Activated CD8-positive, alpha-beta memory T cell treated with anti-CD3 and anti-CD28 coated beads for 48 hours (primary cell): ENCODE measurements at regions not wholly inside any gene's neighbourhood (a gene's known extent, or its start where the extent isn't known, plus 50 kb on each side); places are given as distances from the start of the nearest gene placed in this dataset.
"Not testable (repeated sequence)": the region's sequence is repeated elsewhere in the genome, so short reads cannot be mapped to it uniquely, and the experiment has no call there.

ENCODE experiments used
- DNase-seq, 3 experiments: peaks; one replicate each; pipeline ENCODE4 v3.0.0-alpha.2; 2020; ENCODE audit warnings: low read depth in 2 of 3, low spot score in 2 of 3

DNA sequence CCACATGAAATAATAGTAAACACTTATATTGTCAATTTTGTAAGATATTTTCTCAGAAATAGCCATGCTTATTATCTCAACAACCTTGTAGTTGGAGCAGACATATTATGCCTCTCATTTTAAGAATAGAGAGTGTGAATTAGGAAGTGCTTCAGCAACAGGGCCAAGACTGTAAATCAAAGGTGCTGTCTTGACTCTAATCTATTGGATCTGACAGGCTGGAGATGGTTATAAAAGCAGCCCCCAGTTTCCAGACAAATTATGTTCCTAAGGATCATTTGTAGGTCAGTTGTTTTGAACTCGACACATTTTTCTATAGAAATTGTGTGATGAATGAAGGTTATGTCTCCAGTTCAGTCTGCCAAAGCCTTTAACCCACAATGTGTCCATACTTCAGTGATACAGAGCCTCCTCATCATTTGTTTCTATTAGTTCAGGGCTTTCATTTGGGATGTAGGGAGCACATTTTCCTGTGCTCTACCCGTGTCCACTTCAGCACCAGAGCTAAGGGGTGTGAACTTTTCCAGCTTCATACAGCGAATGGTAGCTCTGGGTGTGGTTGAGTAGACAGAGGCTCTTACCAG lies 284.8 kb upstream of the FBXO33 start:
- no peak for DNase-seq

DNA sequence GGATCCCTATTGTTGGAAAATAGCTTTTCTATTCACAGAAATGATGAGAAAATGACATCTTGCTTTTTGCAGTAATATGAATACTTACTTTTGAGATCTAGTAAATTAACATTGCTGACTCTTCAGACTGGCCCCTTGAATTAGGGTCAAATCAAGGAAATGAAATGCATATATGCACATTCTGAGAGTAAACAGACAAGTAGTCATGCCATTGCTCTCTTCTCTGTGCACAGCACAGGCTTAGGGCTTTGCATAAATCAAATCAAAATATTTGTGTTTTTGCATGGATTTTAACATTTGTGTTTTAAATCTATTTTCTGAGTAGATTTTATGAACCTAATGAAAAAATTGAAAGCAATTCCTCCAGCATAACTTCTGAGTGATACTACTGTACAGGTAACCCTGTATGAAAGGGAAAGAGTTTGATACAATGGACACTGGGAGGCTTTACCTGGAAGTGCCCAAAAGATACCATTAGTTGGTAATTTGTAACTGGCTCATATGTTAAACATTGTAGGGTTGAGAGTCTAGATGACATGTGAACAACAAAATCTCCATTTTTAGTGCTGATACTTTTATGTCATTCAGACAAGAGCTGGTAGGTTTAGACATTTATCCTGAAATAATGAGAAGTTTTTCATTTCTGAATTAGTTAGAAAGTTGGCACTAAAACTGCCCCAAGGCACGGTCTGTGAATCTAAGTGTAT lies 280.2 kb upstream of the FBXO33 start:
- no peak for DNase-seq

DNA sequence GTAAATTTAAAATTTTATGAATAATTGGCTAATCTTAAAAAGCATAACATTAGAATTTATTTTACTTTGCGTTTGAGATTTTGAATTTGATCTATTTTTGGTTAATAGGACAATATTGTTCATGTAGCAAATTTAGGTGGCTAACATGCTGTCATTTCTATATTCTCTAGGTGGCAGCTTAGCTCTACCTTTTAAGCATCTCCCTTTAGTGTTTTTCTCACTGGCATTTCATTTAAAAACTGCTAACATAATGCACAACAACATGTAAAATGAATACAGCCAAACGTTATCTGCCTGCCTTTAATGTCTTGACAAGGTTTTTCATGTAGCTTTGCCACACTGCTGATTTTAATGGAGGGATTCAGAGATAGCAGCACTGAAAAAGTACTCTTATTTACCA lies 272.4 kb upstream of the FBXO33 start:
- DNase-seq, result no peak

DNA sequence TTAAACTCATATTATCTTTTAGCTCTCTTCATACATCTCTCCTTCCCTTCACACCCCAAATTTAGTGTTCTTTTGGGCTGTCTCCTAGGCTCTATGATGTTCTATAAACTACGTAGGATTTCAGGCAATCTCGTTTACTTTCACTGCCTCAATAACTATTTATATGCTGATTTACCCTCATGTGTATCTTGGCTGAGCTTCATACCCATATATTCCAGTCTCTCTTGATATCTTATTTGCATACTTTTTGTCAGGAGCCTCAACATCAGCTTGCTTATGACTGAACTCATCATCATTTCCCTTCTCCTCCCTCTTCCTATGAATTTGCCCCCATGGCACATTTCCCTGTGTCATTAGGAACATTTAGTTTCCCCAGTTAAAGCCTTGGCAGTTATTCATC lies 262.1 kb upstream of the FBXO33 start:
- DNase-seq, result no peak

DNA sequence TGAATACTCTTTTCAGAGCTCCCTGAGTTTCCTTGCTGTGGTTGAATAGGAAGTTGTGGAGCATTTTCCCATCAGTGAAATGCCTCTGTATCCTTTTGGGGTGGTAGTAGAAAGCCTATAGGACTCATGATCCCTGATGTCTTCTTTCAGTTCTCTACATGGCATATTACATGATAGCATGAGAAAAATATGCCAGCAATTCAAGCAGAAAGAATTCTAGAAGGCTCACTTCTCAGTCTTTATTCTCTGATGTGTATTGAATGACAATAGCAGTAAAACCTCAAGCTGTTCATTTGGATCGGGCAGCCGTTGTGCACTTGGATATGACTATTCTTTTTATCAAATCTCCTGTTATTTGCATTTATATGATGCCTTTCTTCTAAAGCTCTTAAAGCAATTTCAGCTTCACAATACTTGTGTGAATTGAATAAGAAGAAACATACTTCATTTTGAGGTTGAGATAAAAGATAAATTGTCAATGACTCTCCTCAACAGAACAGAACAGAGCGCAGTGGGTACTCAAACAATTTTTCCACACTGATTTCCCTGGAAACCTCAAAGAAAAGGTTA lies 251.5 kb upstream of the FBXO33 start:
- no peak for DNase-seq

DNA sequence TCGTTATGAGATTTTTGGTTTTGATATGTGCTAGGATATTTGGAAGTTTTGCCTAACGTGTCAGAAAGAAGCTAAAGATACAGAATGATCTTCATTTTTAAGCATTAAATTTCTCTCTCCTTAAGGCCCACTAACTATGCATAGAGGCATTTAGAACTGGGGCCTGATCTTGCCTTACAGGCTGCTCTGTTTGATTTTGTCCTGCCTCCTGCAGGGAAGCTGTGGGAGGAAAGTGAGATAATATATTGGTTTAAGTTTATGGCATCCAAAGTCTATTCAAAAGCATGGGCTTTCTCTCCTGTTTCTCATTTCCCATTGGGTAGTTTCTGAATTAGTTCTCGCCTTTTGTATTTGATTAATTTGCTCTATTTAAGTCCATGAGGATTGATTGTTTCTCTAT lies 250.3 kb upstream of the FBXO33 start:
- DNase-seq, result no peak

DNA sequence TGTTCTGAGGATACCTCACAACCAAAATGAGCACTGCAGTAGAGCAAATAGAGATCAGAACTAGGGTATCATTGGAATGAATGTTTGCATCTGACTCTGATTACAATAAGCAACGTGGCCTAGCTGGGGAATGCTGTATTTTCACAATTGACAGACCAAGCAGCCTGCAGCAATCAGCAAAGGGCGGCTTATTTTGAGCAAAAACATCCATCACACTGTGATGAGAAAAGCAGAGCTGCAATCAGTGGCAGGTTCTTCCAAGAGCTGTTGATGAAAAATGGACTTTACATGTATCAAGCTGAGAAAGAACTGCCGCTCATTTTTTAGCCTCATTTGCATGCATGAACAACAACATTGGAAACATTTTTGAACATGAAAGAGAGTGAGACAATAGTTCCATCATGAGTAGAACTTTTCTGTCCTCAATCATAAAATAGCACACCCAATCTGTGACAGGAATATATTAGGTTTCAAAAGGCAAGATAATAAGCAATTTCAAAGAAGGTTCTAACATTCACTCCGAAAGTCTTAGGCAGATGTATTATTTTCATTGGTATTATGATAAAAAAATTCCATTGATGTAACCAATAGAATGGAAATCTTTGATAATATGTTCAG lies 249.7 kb upstream of the FBXO33 start:
- DNase-seq, result no peak

DNA sequence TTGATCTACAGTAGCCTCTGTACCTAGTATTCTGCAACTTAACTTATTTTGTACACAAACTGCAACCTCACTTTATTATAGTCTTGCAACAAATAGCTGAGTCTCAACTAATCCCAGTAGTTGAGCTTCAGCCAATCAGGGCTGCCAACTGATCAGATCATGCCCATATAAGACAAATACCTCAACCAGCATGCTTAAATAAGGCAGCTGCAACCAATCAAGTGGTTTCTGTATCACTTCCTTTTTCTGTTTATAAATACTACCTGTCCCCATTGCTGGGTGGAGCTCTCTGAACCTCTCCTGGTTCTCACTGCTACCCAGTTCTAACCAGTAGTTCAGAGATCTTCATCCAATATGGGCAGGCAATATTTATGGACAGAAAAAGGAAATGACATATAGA lies 248.5 kb upstream of the FBXO33 start:
- no peak for DNase-seq

DNA sequence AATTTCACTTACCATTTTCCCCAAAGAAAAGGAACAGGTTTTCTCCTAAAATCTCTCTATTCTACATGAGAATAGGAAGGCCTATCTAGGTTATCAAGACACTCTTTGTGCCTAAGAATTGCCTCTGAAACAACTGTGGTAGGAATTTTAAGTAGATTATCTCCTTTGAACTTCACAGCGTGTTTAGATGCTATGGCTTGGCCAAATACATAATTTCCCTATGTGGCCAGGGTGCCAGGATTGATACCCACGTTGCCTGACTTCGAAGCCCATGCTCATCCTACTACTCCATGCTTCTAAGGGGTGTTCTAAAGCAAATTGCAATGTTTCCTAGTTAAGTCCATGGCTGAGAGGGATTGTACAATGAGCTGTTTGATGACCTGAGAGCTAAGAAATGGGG lies 241.5 kb upstream of the FBXO33 start:
- no peak for DNase-seq

DNA sequence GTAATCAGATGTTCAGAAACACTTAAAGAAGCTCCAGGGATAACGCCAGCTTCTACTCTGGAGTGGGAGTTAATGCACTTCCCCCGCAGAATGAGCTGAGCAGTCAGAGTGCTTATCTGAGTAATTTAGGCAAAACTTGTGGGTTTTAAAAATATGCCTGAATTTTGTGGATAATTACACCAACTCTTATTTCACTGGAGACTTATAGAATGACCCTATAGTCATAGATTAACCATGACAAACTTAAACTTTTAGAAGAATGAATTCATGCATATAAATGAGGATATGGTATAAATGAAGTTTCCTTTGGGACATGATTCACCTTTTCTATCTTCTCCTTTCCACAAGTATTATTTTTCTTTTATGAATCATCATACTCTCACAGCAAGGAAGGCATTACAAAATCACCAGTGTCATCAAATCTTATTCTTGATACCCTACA lies 241.1 kb upstream of the FBXO33 start:
- DNase-seq, result no peak

DNA sequence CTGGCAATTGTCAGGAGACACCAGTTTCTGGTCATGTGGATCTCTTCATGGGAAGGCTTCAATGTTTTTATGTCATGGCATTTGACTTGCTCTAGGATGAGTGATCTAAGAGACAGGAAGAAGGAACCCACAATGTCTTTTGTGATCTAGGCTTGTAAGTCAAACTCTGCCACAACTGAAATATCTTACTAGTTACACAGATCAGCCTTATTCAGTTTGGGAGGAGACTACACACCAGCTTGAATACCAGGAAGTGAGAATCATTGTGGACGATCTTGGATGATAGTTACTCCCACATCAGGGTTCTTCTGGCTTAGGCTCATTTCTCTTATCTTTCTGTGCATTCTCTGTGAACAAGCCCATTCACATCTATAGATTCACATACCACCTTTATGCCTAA lies 236.2 kb upstream of the FBXO33 start:
- DNase-seq, result no peak

DNA sequence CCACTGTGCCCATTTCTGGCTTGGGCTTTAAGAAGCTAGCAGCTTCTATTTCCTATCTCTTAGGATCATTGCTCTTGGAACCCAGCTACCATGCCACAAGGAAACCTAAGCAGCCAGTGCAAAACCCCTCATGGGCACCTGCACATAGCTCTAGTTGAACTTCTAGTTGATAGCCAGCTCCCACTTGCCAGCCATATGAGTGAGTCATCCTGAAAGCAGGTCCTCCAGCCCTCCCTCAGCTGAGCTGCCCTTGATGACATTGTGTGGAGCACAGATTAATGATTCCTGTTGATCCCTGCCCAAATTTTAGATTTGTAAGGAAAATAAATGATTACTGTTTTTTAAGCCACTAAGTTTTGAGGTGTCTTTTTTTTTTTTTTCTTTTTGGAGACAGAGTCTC lies 234.2 kb upstream of the FBXO33 start:
- DNase-seq, result no peak

DNA sequence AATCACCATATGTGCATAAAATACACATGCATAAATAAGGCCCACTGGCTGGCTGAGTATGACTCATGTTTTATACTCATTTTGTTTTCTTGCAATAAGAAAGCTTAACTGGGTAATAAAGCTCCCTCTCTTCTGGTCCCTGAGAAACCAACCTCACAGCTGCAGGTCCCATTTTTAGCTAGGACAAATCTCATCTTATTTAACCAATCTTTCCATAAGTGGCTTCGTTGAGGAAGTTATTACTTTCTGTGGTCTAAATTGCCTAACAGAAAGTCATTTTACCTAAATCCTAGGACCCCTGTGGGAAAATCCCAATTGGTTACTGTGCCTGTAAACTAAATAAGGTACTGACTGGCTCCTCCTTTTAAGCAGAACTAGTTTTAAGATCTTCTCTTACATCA lies 232.8 kb upstream of the FBXO33 start:
- no peak for DNase-seq

DNA sequence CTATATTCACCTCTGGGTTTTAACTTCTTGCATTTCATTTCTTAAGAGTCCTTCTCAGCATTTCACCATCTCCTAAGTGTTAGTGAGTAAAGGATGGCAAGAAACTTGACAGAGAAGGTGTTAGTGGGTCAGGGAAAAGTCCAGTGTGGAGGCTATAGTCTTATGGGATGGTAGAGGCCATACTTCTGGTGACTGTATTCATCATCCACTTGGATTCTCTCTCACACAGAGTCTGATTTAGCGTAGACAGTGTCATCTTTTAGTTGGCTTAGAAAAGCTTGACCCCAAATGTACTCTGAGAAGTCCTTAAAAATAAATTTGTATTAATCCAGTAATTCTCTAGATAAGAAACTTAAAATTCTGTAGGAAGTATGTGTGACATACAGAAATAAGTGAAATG lies 232.4 kb upstream of the FBXO33 start:
- DNase-seq, result no peak

DNA sequence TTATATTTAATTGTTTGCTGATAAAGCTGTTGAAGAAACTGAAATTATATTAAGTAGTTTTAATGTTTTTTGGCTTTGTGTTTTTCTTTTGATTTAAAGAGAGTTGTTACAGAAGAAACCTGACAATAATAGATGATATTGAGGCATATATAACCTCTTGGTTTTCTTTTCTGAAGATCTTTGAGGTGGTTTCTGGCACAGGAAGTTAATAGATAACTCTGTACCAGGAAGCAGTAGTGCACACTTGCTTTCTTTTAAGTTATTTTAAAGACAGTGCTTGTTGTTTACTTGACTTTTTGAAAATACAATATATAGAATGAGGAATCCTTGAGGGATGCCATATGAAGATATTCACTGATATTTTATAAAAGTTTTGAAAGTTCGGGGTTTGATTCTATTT lies 209.0 kb upstream of the FBXO33 start:
- DNase-seq, result no peak

DNA sequence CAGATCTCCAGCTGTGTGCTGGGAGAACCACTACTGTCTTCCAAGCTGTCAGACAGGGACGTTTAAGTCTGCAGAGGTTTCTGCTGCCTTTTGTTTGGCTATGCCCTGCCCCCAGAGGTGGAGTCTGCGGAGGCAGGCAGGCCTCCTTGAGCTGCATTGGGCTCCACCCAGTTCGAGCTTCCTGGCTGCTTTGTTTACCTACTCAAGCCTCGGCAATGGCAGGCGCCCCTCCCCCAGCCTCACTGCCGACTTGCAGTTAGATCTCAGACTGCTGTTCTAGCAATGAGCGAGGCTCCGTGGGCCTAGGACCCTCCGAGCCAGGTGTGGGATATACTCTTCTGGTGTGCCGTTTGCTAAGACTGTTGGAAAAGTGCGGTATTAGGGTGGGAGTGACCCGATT lies 206.8 kb upstream of the FBXO33 start:
- not testable (repeated sequence) for DNase-seq

DNA sequence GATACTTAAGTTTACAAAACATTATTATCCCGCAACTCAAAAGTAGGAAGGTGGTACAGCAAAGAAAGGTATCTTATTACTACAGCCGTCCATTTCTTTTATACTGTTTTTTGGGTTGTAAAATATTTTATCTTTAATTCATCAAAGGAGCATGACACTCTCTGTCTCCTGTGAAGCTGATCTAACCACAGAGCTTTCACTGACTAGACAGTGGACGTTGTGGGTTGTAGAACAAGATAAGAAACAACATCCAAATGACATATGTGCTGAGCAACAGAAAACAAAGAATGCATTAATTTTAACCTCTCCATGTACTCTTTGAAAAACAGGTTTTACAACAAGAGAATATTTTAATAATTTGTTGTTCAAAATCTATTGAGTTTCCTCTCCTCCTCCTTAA lies 195.9 kb upstream of the FBXO33 start:
- DNase-seq, result no peak

DNA sequence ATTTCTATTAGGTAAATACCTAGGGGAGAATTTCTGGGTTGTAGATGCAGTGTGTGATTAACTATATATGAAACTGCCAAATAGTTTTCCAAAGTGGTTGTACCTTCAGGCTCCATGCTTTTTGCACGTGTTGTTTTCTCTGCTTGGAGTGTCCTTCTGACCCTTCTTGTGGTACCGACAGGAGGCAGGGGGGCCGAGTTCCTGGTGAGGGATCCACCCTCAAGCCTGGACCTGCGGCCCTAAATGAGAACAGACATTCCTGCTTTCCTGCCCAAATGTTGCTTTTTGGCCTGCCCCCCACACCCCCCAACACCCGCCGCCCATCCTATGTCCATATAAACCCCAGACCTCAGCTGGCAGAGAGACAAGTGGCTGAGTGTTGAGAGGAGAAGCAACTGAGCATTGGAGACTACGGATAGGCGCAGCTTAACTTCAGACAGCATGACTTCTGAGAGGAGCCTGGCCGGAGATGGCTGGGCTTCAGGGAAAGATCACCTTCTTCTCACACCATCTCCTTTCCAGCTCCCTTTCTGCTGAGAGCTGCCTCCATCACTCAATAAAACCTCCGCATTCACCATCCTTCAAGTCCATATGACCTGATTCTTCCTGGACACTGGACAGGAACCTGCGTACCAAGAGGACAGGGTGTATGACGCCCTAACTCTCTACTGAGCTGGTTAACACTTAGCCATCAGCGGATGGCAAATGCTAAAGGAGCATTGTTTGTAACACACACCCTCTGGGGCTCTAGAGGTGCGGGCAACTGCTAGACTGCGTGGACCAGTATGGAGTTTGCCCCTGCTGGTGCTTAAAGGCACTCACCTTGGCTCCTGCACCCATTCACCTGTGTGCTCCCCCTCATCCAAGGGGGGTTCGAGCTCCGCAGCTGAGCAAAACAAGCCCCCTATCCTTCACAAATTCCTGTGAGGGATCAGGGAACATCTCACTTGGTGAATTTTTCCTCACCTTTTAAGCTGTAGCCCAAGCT lies 194.7 kb upstream of the FBXO33 start:
- DNase-seq, result no peak

DNA sequence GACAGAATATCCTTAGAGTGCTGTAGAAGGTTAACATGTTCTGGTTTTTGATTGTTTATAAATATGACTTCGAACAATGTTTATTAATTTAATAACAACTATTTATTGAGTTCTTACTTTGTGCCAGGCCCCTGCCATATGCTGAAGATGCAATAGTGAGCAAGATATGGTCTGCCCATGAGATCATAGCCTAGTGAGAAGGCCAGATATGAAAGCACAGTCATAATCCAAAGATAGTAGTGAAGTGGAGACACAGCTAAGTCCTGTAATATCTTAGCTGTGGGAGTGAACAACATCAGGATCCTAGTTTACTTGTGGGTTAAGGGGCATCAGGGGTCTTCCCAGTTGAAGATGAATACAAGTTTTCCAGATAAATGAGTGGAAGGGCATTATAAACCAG lies 189.4 kb upstream of the FBXO33 start:
- no peak for DNase-seq

DNA sequence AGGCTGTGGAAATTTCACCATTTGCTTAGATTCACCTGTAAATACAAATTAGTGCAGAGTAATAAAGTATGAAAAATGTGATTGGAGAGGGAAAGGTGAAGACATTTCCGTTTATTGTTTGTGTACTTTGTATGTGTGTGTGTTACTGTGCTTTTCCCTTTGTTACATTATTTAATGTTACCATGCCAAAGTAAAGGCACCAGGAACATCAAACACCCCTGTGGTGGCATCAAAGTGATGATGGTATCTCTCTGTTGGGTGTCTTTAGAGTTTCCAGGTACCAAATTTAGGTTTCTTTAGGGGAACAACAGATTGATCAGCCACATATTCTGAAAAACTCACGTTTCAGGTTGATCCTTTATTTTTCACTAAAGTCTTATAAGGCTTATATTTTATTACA lies 189.0 kb upstream of the FBXO33 start:
- no peak for DNase-seq

DNA sequence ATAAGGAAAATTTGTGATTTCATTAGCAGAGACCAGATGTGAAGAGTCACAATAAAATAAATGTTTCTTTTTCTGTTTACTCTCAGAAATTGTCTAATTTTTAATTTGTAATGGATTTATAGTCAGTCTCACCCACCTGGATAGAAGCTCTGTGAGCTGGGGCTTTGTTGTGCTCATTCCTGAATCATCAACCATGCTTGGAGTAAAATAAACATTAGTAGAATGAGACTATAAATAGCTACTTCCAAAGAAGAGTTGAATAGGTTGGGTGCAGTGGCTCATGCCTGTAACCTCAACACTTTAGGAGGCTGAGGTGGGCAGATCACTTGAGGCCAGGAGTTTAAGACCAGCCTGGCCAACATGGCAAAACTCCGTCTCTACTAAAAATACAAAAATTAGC lies 185.3 kb upstream of the FBXO33 start:
- no peak for DNase-seq
